ENCODE measurements at regions not wholly inside any gene's neighbourhood (a gene's known extent, or its start where the extent isn't known, plus 50 kb on each side); places are given as distances from the start of the nearest gene placed in this dataset.

DNA sequence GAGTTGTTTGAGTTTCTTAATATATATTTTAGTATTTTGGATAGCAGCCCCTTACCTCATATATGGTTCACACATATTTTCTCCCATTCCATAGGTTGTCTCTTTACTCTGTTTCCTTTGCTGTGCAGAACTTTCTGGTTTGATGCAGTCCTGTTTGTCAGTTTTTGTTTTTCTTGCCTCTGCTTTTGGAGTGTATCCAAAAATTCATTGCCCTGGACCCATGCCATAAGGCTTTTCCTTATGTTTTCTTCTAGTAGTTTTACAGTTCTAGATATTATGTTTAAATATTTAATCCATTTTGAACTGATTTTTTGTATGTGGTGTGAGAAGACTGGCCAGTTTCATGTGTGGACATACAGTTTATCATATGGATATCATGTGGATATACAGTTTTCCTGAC is 58.5 kb upstream of the NUDT6 start:
- ATAC-seq, result no peak
- no peak for DNase-seq (ENCODE audit: low read depth in 1 of 2, low spot score in 1 of 2)
- no peak for TF ChIP-seq CBX2 (IDR thresholded peaks at IDR 0.05; ENCODE audit: borderline replicate concordance, low read depth)
- TF ChIP-seq TP53 (CRISPR knock-in tag; IDR thresholded peaks at IDR 0.05), result no peak
- no peak for TF ChIP-seq FOXS1 (CRISPR knock-in tag; IDR thresholded peaks at IDR 0.05)
- no peak for FAIRE-seq
- CTCF ChIA-PET, result no interaction called here
- Histone ChIP-seq H3K9me3 (0 out of 3 replicates have a peak, but pooled peaks cover 3% of the 10 kb centered on the region), H3K27ac (no peak overlapping the region), H3K4me1 (no peaks in the 10 kb centered on the region), H3K4me3 (no peak overlapping the region), H3K4me2 (no peak overlapping the region)
- POLR2A ChIA-PET, result no interaction called here

DNA sequence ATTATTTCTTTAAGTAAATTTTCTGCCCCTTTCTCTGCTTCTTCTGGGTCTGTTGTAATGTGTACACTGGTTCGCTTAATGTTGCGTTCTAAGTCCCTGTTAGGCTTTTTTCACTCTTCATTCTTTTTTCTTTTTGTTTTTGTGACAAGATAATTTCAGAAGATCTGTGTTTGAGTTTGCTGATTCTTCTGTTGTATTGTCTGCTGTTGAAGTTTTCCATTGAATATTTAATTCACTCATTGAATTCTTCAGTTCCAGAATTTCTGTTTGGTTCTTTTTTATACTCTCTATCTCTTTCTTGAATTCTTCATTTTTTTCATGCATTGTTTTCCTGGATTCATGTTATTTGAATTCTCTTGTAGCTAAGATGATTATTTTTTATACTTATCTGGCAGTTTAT is 66.3 kb upstream of the NUDT6 start:
- peaks cover 9% of the 10 kb centered on the region; the same call in 2 of the 3 replicates for H3K4me1 ChIP-seq
- no peak overlapping the region for H3K4me3 ChIP-seq
- no peak overlapping the region for H3K27ac ChIP-seq
- H3K4me2 ChIP-seq, result no peak overlapping the region
- CTCF ChIA-PET, result no interaction called here
- TF ChIP-seq CBX8 (IDR thresholded peaks at IDR 0.05) (no peak), NR3C1 (IDR thresholded peaks at IDR 0.05) (no peak), JUNB (IDR thresholded peaks at IDR 0.05) (no peak), JUN (IDR thresholded peaks at IDR 0.05) (no peak), TP53 (CRISPR knock-in tag; IDR thresholded peaks at IDR 0.05) (no peak), RARB (CRISPR knock-in tag; IDR thresholded peaks at IDR 0.05) (no peak), PHF8 (IDR thresholded peaks at IDR 0.05; ENCODE audit: borderline replicate concordance, low read depth) (no peak), HOXB5 (CRISPR knock-in tag; IDR thresholded peaks at IDR 0.05) (no peak), ZNF302 (CRISPR knock-in tag; IDR thresholded peaks at IDR 0.05) (no peak), CTCF (IDR thresholded peaks at IDR 0.05) (no peak), CHD4 (IDR thresholded peaks at IDR 0.05; ENCODE audit: borderline replicate concordance) (no peak), HEYL (CRISPR knock-in tag; IDR thresholded peaks at IDR 0.05) (no peak), HDAC2 (IDR thresholded peaks at IDR 0.05) (no peak), ESRRA (IDR thresholded peaks at IDR 0.05; ENCODE audit: borderline replicate concordance, low read length) (no peak), BHLHE40 (IDR thresholded peaks at IDR 0.05; ENCODE audit: low read depth, low read length) (no peak), CBX2 (IDR thresholded peaks at IDR 0.05; ENCODE audit: borderline replicate concordance, low read depth) (no peak), RCOR1 (IDR thresholded peaks at IDR 0.05; ENCODE audit: low read depth, low read length) (no peak), FOSB (CRISPR knock-in tag; IDR thresholded peaks at IDR 0.05) (no peak), EP300 (IDR thresholded peaks at IDR 0.05) (no peak)
- TF ChIP-seq, protein P1, sequence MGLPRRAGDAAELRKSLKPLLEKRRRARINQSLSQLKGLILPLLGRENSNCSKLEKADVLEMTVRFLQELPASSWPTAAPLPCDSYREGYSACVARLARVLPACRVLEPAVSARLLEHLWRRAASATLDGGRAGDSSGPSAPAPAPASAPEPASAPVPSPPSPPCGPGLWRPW (IDR thresholded peaks at IDR 0.05), result no peak
- 96% methylated on average over 2 of the region's 2 CpGs for WGBS (ENCODE audit: missing lambda C conversion rate)
- no peak for FAIRE-seq
- no peak for DNase-seq (ENCODE audit: low read depth in 1 of 2, low spot score in 1 of 2)
- H3K9me3 ChIP-seq, result no peaks in the 10 kb centered on the region
- no peak for ATAC-seq
- POLR2A ChIA-PET, result no interaction called here

DNA sequence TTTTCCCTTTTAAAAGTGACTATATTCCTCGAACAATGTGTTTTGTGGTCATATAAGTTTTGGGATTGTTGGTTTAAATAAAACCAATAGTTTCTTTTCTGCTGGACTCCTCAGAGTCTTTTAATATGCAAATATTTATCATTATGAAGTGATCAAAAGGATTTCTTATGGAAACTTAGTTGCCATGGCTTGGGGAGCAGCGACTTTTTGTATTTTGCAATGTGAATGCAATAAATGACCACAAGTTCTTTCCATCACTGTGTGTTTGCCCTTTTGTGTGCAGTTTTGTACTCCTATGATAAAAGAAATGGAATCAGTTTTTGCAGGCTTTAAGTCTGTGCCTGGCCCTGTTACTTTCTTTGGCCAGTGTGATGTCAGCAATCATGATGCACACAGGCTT is 68.5 kb upstream of the NUDT6 start:
- Histone ChIP-seq H3K4me1 (peaks cover 9% of the 10 kb centered on the region; the same call in 2 of the 3 replicates), H3K4me2 (no peak overlapping the region), H3K27ac (no peak overlapping the region), H3K4me3 (no peak overlapping the region), H3K9me3 (no peaks in the 10 kb centered on the region)
- CTCF ChIA-PET, result no interaction called here
- POLR2A ChIA-PET, result no interaction called here
- 91% methylated on average over 2 of the region's 2 CpGs for WGBS (ENCODE audit: missing lambda C conversion rate)
- ATAC-seq, result no peak
- no peak for FAIRE-seq
- no peak for DNase-seq (ENCODE audit: low read depth in 1 of 2, low spot score in 1 of 2)
- TF ChIP-seq RAD21 (conservative IDR thresholded peaks at IDR 0.05 in 1 of 2, IDR thresholded peaks at IDR 0.05 in 1 of 2) (no peak), FOSB (CRISPR knock-in tag; IDR thresholded peaks at IDR 0.05) (no peak), KDM1A (IDR thresholded peaks at IDR 0.05; ENCODE audit: low read depth) (no peak), CEBPB (IDR thresholded peaks at IDR 0.05) (no peak), SREBF2 (IDR thresholded peaks at IDR 0.05) (no peak), REST (IDR thresholded peaks at IDR 0.05) (no peak), CHD4 (IDR thresholded peaks at IDR 0.05; ENCODE audit: borderline replicate concordance) (no peak), FOXS1 (CRISPR knock-in tag; IDR thresholded peaks at IDR 0.05) (no peak), CBX8 (IDR thresholded peaks at IDR 0.05) (no peak), RNF2 (IDR thresholded peaks at IDR 0.05; ENCODE audit: borderline replicate concordance, low read depth) (no peak), POLR2AphosphoS2 (conservative IDR thresholded peaks at IDR 0.05; ENCODE audit: low read length) (no peak), MYC (IDR thresholded peaks at IDR 0.05; ENCODE audit: borderline replicate concordance, low read length) (no peak), PHF8 (IDR thresholded peaks at IDR 0.05; ENCODE audit: borderline replicate concordance, low read depth) (no peak)
- TF ChIP-seq, protein P1 (IDR thresholded peaks at IDR 0.05), result no peak
